ENCODE measurements at regions not wholly inside any gene's neighbourhood (a gene's known extent, or its start where the extent isn't known, plus 50 kb on each side); places are given as distances from the start of the nearest gene placed in this dataset.
"Not testable (repeated sequence)": the region's sequence is repeated elsewhere in the genome, so short reads cannot be mapped to it uniquely, and the experiment has no call there.

- no peak overlapping the region for H3K9ac ChIP-seq (ENCODE audit: low read length)
- CTCF ChIA-PET: no interaction called here
- no peaks in the 10 kb centered on the region for H3K36me3 ChIP-seq (ENCODE audit: low read depth, low read length)
- ATAC-seq (no peak), DNase-seq (no peak)
- H2AFZ ChIP-seq (ENCODE audit: low read length): no peak overlapping the region
- TF ChIP-seq EZH2phosphoT487 (IDR thresholded peaks at IDR 0.05; ENCODE audit: borderline replicate concordance, low read length) (no peak), EZH2 (IDR thresholded peaks at IDR 0.05; ENCODE audit: low read length, unreplicated experiment) (no peak), CTCF (conservative IDR thresholded peaks at IDR 0.05; ENCODE audit: low read depth, low read length) (no peak)
- H3K4me3 ChIP-seq (ENCODE audit: low read length): no peak overlapping the region
- H3K27me3 ChIP-seq (ENCODE audit: low read length): no peaks in the 10 kb centered on the region
- H3K4me2 ChIP-seq (ENCODE audit: low read length): no peak overlapping the region
- intact Hi-C loops (cut with micrococcal nuclease): no loop called here
- POLR2A ChIA-PET (ENCODE audit: unreplicated experiment): no interaction called here
- H3K4me1 ChIP-seq (ENCODE audit: insufficient read depth, low read length): no peaks in the 10 kb centered on the region
- H3K9me2 ChIP-seq (replicated peaks; ENCODE audit: low read length): no peaks in the 10 kb centered on the region
- H3K27ac ChIP-seq (ENCODE audit: low read length): no peak overlapping the region
- no TSS peak for BruUV-seq (replicated peaks)
- no peaks in the 10 kb centered on the region for H4K20me1 ChIP-seq (ENCODE audit: low read length)
- no peaks in the 10 kb centered on the region for H3F3A ChIP-seq (ENCODE audit: low read length, unreplicated experiment)
- no peaks in the 10 kb centered on the region for H3K79me2 ChIP-seq (ENCODE audit: low read length)
- H3K9me3 ChIP-seq (ENCODE audit: low read length): no peaks in the 10 kb centered on the region
These were observed 84.5 kb upstream of the CTNNA1 start for GRCh38 chr5:138668451-138669380.

GRCh38 chr5:138667782-138668331 is 85.4 kb upstream of the CTNNA1 start:
- CTCF ChIA-PET; H3K9me2 ChIP-seq (replicated peaks; ENCODE audit: low read length): not testable (repeated sequence)

GRCh38 chr5:138666226-138666742 is 86.9 kb upstream of the CTNNA1 start:
- no peak overlapping the region for H3K4me3 ChIP-seq (ENCODE audit: low read length)
- ATAC-seq (no peak), DNase-seq (no peak)
- H3K9me2 ChIP-seq (replicated peaks; ENCODE audit: low read length): no peaks in the 10 kb centered on the region
- no peaks in the 10 kb centered on the region for H4K20me1 ChIP-seq (ENCODE audit: low read length)
- no peaks in the 10 kb centered on the region for H3K4me1 ChIP-seq (ENCODE audit: insufficient read depth, low read length)
- no peak overlapping the region for H3K27ac ChIP-seq (ENCODE audit: low read length)
- H3K27me3 ChIP-seq (ENCODE audit: low read length): no peaks in the 10 kb centered on the region
- H3K9ac ChIP-seq (ENCODE audit: low read length): no peak overlapping the region
- H3K36me3 ChIP-seq (ENCODE audit: low read depth, low read length): no peaks in the 10 kb centered on the region
- H3K79me2 ChIP-seq (ENCODE audit: low read length): no peaks in the 10 kb centered on the region
- no peaks in the 10 kb centered on the region for H3F3A ChIP-seq (ENCODE audit: low read length, unreplicated experiment)
- no peak overlapping the region for H3K4me2 ChIP-seq (ENCODE audit: low read length)
- no peak overlapping the region for H2AFZ ChIP-seq (ENCODE audit: low read length)
- intact Hi-C loops (cut with micrococcal nuclease): no loop called here
- POLR2A ChIA-PET (ENCODE audit: unreplicated experiment): no interaction called here
- H3K9me3 ChIP-seq (ENCODE audit: low read length): no peaks in the 10 kb centered on the region
- CTCF ChIA-PET: no interaction called here
- no TSS peak for BruUV-seq (replicated peaks)
- no peak for TF ChIP-seq CTCF (conservative IDR thresholded peaks at IDR 0.05; ENCODE audit: low read depth, low read length)
- TF ChIP-seq EZH2phosphoT487 (IDR thresholded peaks at IDR 0.05; ENCODE audit: borderline replicate concordance, low read length): no peak
- no peak for TF ChIP-seq EZH2 (IDR thresholded peaks at IDR 0.05; ENCODE audit: low read length, unreplicated experiment)

More at GRCh38 chr5:138667782-138668331, 85.4 kb upstream of the CTNNA1 start:
- H3K79me2 ChIP-seq (ENCODE audit: low read length); H3K9ac ChIP-seq (ENCODE audit: low read length); BruUV-seq (replicated peaks); H3K4me1 ChIP-seq (ENCODE audit: insufficient read depth, low read length); H2AFZ ChIP-seq (ENCODE audit: low read length); H4K20me1 ChIP-seq (ENCODE audit: low read length); H3K27ac ChIP-seq (ENCODE audit: low read length); H3K9me3 ChIP-seq (ENCODE audit: low read length); DNase-seq; H3K4me2 ChIP-seq (ENCODE audit: low read length); H3K4me3 ChIP-seq (ENCODE audit: low read length); H3K27me3 ChIP-seq (ENCODE audit: low read length); intact Hi-C loops (cut with micrococcal nuclease); POLR2A ChIA-PET (ENCODE audit: unreplicated experiment); ATAC-seq; H3K36me3 ChIP-seq (ENCODE audit: low read depth, low read length); H3F3A ChIP-seq (ENCODE audit: low read length, unreplicated experiment): not testable (repeated sequence)

Data from PC-3 (cell line).